ENCODE measurements at regions not wholly inside any gene's neighbourhood (a gene's known extent, or its start where the extent isn't known, plus 50 kb on each side); places are given as distances from the start of the nearest gene placed in this dataset.

- TF ChIP-seq CTCF (IDR thresholded peaks at IDR 0.05) = no peak
- TF ChIP-seq POLR2A (IDR thresholded peaks at IDR 0.05) = no peak
These were observed 53.6 kb upstream of the UGP2 start for GRCh38 chr2:63788071-63788470.
